NOMO-1 treated with DMSO at 0.1 percent for 48 hours (cell line): ENCODE measurements at regions not wholly inside any gene's neighbourhood (a gene's known extent, or its start where the extent isn't known, plus 50 kb on each side); places are given as distances from the start of the nearest gene placed in this dataset.
"Not testable (repeated sequence)": the region's sequence is repeated elsewhere in the genome, so short reads cannot be mapped to it uniquely, and the experiment has no call there.

Experiments
- DNase-seq: peaks from one replicate; lab custom pipeline; 2025; ENCODE audit not compliant: unreplicated experiment; lab: John Stamatoyannopoulos, UW

- no peak for DNase-seq
Measured at GRCh38 chr11:11722246-11722645, 100.4 kb upstream of the GALNT18 start.

GRCh38 chr11:11718511-11718910 lies 96.7 kb upstream of the GALNT18 start:
- no peak for DNase-seq

GRCh38 chr11:11717064-11717725 lies 95.4 kb upstream of the GALNT18 start:
- DNase-seq = no peak

- DNase-seq = not testable (repeated sequence)
Measured at GRCh38 chr11:11715075-11715474, 93.3 kb upstream of the GALNT18 start.

GRCh38 chr11:11710556-11710955 lies 88.8 kb upstream of the GALNT18 start:
- DNase-seq = no peak

GRCh38 chr11:11709447-11710239 lies 87.8 kb upstream of the GALNT18 start:
- no peak for DNase-seq

- no peak for DNase-seq
Measured at GRCh38 chr11:11708256-11708655, 86.5 kb upstream of the GALNT18 start.

GRCh38 chr11:11706028-11706427 lies 84.2 kb upstream of the GALNT18 start:
- no peak for DNase-seq

- no peak for DNase-seq
Measured at GRCh38 chr11:11703885-11704284, 82.1 kb upstream of the GALNT18 start.

- DNase-seq = no peak
Measured at GRCh38 chr11:11701070-11701469, 79.3 kb upstream of the GALNT18 start.

GRCh38 chr11:11697796-11698195 lies 76.0 kb upstream of the GALNT18 start:
- DNase-seq = no peak

- no peak for DNase-seq
Measured at GRCh38 chr11:11691296-11692151, 69.7 kb upstream of the GALNT18 start.

GRCh38 chr11:11681536-11681935 lies 59.7 kb upstream of the GALNT18 start:
- DNase-seq = no peak

GRCh38 chr11:11677672-11678356 lies 56.0 kb upstream of the GALNT18 start:
- DNase-seq = no peak

- DNase-seq = no peak
Measured at GRCh38 chr11:11675671-11676181, 53.9 kb upstream of the GALNT18 start.

- DNase-seq = no peak
Measured at GRCh38 chr11:11672789-11673188, 51.0 kb upstream of the GALNT18 start.

- no peak for DNase-seq
Measured at GRCh38 chr11:11672101-11672500, 50.3 kb upstream of the GALNT18 start.
